ENCODE measurements at regions not wholly inside any gene's neighbourhood (a gene's known extent, or its start where the extent isn't known, plus 50 kb on each side); places are given as distances from the start of the nearest gene placed in this dataset.
"Not testable (repeated sequence)": the region's sequence is repeated elsewhere in the genome, so short reads cannot be mapped to it uniquely, and the experiment has no call there.

GRCh38 chr7:51607447-51607846, 290.8 kb upstream of the COBL start:
- Mint-ChIP-seq H3K9me3 (peaks cover 14% of the 10 kb centered on the region), H3K4me1 (ENCODE audit: low read depth) (no peaks in the 10 kb centered on the region), H3K27ac (no peak overlapping the region), H3K27me3 (ENCODE audit: low read depth) (no peaks in the 10 kb centered on the region), H3K4me3 (no peak overlapping the region), H3K36me3 (ENCODE audit: low read depth) (no peaks in the 10 kb centered on the region)

GRCh38 chr7:51606601-51607154, 290.1 kb upstream of the COBL start:
- peaks cover 14% of the 10 kb centered on the region for H3K9me3 Mint-ChIP-seq
- no peaks in the 10 kb centered on the region for H3K36me3 Mint-ChIP-seq (ENCODE audit: low read depth)
- no peaks in the 10 kb centered on the region for H3K27me3 Mint-ChIP-seq (ENCODE audit: low read depth)
- H3K4me1 Mint-ChIP-seq (ENCODE audit: low read depth): no peaks in the 10 kb centered on the region
- H3K27ac Mint-ChIP-seq: no peak overlapping the region
- H3K4me3 Mint-ChIP-seq: no peak overlapping the region

- Mint-ChIP-seq H3K4me3 (no peak overlapping the region), H3K36me3 (ENCODE audit: low read depth) (no peaks in the 10 kb centered on the region), H3K4me1 (ENCODE audit: low read depth) (no peaks in the 10 kb centered on the region), H3K9me3 (peaks cover 17% of the 10 kb centered on the region), H3K27ac (no peak overlapping the region), H3K27me3 (ENCODE audit: low read depth) (no peaks in the 10 kb centered on the region)
These were observed 285.8 kb upstream of the COBL start for GRCh38 chr7:51602376-51602775.

GRCh38 chr7:51601461-51601860, 284.9 kb upstream of the COBL start:
- Mint-ChIP-seq H3K4me3 (no peak overlapping the region), H3K36me3 (ENCODE audit: low read depth) (no peaks in the 10 kb centered on the region), H3K9me3 (peaks cover 22% of the 10 kb centered on the region), H3K4me1 (ENCODE audit: low read depth) (no peaks in the 10 kb centered on the region), H3K27ac (no peak overlapping the region), H3K27me3 (ENCODE audit: low read depth) (no peaks in the 10 kb centered on the region)

- not testable (repeated sequence) for H3K4me1 Mint-ChIP-seq (ENCODE audit: low read depth); H3K4me3 Mint-ChIP-seq; H3K36me3 Mint-ChIP-seq (ENCODE audit: low read depth); H3K27ac Mint-ChIP-seq; H3K27me3 Mint-ChIP-seq (ENCODE audit: low read depth)
- peaks cover 14% of the 10 kb centered on the region for H3K9me3 Mint-ChIP-seq
These were observed 283.3 kb upstream of the COBL start for GRCh38 chr7:51599935-51600334.

- Mint-ChIP-seq H3K36me3 (ENCODE audit: low read depth) (no peaks in the 10 kb centered on the region), H3K4me1 (ENCODE audit: low read depth) (no peaks in the 10 kb centered on the region), H3K27me3 (ENCODE audit: low read depth) (no peaks in the 10 kb centered on the region), H3K4me3 (no peak overlapping the region), H3K9me3 (peaks cover 14% of the 10 kb centered on the region), H3K27ac (no peak overlapping the region)
These were observed 277.0 kb upstream of the COBL start for GRCh38 chr7:51593628-51594027.

GRCh38 chr7:51592842-51593599, 276.4 kb upstream of the COBL start:
- Mint-ChIP-seq H3K9me3 (peaks cover 13% of the 10 kb centered on the region), H3K27me3 (ENCODE audit: low read depth) (no peaks in the 10 kb centered on the region), H3K36me3 (ENCODE audit: low read depth) (no peaks in the 10 kb centered on the region), H3K27ac (no peak overlapping the region), H3K4me1 (ENCODE audit: low read depth) (no peaks in the 10 kb centered on the region), H3K4me3 (no peak overlapping the region)

- H3K4me3 Mint-ChIP-seq: no peak overlapping the region
- peaks cover 5% of the 10 kb centered on the region for H3K9me3 Mint-ChIP-seq
- no peak overlapping the region for H3K27ac Mint-ChIP-seq
- no peaks in the 10 kb centered on the region for H3K4me1 Mint-ChIP-seq (ENCODE audit: low read depth)
- no peaks in the 10 kb centered on the region for H3K27me3 Mint-ChIP-seq (ENCODE audit: low read depth)
- H3K36me3 Mint-ChIP-seq (ENCODE audit: low read depth): no peaks in the 10 kb centered on the region
These were observed 274.6 kb upstream of the COBL start for GRCh38 chr7:51591223-51591622.

GRCh38 chr7:51590746-51591145, 274.1 kb upstream of the COBL start:
- H3K36me3 Mint-ChIP-seq (ENCODE audit: low read depth): no peaks in the 10 kb centered on the region
- H3K27ac Mint-ChIP-seq: no peak overlapping the region
- no peaks in the 10 kb centered on the region for H3K4me1 Mint-ChIP-seq (ENCODE audit: low read depth)
- H3K9me3 Mint-ChIP-seq: peaks cover 5% of the 10 kb centered on the region
- no peaks in the 10 kb centered on the region for H3K27me3 Mint-ChIP-seq (ENCODE audit: low read depth)
- no peak overlapping the region for H3K4me3 Mint-ChIP-seq

- H3K4me3 Mint-ChIP-seq: no peak overlapping the region
- H3K27me3 Mint-ChIP-seq (ENCODE audit: low read depth): no peaks in the 10 kb centered on the region
- H3K4me1 Mint-ChIP-seq (ENCODE audit: low read depth): no peaks in the 10 kb centered on the region
- H3K36me3 Mint-ChIP-seq (ENCODE audit: low read depth): no peaks in the 10 kb centered on the region
- H3K9me3 Mint-ChIP-seq: peaks cover 5% of the 10 kb centered on the region
- H3K27ac Mint-ChIP-seq: no peak overlapping the region
These were observed 272.5 kb upstream of the COBL start for GRCh38 chr7:51589111-51589510.

- Mint-ChIP-seq H3K4me3 (no peak overlapping the region), H3K36me3 (ENCODE audit: low read depth) (no peaks in the 10 kb centered on the region), H3K9me3 (peaks cover 8% of the 10 kb centered on the region), H3K27me3 (ENCODE audit: low read depth) (no peaks in the 10 kb centered on the region), H3K4me1 (ENCODE audit: low read depth) (no peaks in the 10 kb centered on the region), H3K27ac (no peak overlapping the region)
These were observed 271.0 kb upstream of the COBL start for GRCh38 chr7:51587604-51588003.

GRCh38 chr7:51577390-51577789, 260.8 kb upstream of the COBL start:
- Mint-ChIP-seq H3K4me1 (ENCODE audit: low read depth) (no peaks in the 10 kb centered on the region), H3K27ac (no peak overlapping the region), H3K9me3 (peaks cover 8% of the 10 kb centered on the region), H3K4me3 (no peak overlapping the region), H3K27me3 (ENCODE audit: low read depth) (no peaks in the 10 kb centered on the region), H3K36me3 (ENCODE audit: low read depth) (no peaks in the 10 kb centered on the region)

GRCh38 chr7:51569581-51569980, 253.0 kb upstream of the COBL start:
- Mint-ChIP-seq H3K4me1 (ENCODE audit: low read depth) (no peaks in the 10 kb centered on the region), H3K4me3 (no peak overlapping the region), H3K27me3 (ENCODE audit: low read depth) (no peaks in the 10 kb centered on the region), H3K36me3 (ENCODE audit: low read depth) (no peaks in the 10 kb centered on the region), H3K27ac (no peak overlapping the region), H3K9me3 (peaks cover 18% of the 10 kb centered on the region)

GRCh38 chr7:51569176-51569575, 252.6 kb upstream of the COBL start:
- Mint-ChIP-seq H3K27ac (no peak overlapping the region), H3K9me3 (peaks cover 14% of the 10 kb centered on the region), H3K36me3 (ENCODE audit: low read depth) (no peaks in the 10 kb centered on the region), H3K4me1 (ENCODE audit: low read depth) (no peaks in the 10 kb centered on the region), H3K27me3 (ENCODE audit: low read depth) (no peaks in the 10 kb centered on the region), H3K4me3 (no peak overlapping the region)

GRCh38 chr7:51551070-51551469, 234.5 kb upstream of the COBL start:
- Mint-ChIP-seq H3K4me1 (ENCODE audit: low read depth) (no peaks in the 10 kb centered on the region), H3K27ac (no peak overlapping the region), H3K27me3 (ENCODE audit: low read depth) (no peaks in the 10 kb centered on the region), H3K9me3 (peaks cover 15% of the 10 kb centered on the region), H3K36me3 (ENCODE audit: low read depth) (no peaks in the 10 kb centered on the region), H3K4me3 (no peak overlapping the region)

All from T-helper 1 cell treated with Interleukin-12 subunit alpha and Interleukin-12 subunit beta and Interleukin-4 antibody, amounts not matched to agents 30 μg/mL and 1 μg/mL, for 36 hours (primary cell).